GM19372 (cell line): ENCODE measurements at regions not wholly inside any gene's neighbourhood (a gene's known extent, or its start where the extent isn't known, plus 50 kb on each side); places are given as distances from the start of the nearest gene placed in this dataset.

Source experiments
- ATAC-seq: cut with Tn5 transposase; IDR thresholded peaks from one replicate; pipeline ENCODE4 v1.9.1; 2021; ENCODE audit warnings: mild to moderate bottlenecking, low read depth, moderate library complexity; ENCODE audit not compliant: unreplicated experiment

DNA sequence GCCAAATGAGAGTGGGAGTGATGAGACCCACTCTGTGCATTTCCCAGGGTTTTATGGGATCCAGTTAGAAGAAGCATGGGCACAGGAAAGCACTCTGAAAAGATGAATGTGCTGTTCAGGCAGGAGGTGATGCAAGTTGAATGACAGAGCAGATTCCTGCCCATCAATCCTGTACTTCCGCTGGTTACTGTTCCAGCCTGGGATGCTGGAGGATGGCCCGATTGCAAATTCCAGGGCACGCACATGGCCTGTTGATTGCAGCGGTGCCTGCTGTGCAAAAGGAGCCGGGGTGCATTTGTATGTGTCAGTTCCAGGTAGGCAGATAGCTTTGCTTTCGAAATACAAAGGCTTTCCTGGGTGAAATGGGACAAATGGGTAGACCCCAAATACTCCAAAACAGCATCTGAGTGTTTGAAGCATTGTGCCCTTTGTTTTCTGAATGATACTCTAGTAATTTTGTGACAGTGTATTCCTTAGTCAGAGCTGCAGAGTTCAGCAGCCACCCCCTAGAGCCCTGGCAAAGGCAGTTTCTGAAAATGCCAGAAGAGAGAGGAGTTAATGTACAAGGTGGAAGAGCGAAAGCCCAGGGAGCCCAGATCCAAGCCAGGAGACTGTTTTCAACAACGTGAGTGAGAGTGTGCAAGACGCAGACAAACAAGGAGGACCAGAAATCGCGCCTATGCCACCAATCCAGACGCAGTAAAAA, 454.2 kb upstream of the CLINT1 start:
- no peak for ATAC-seq

DNA sequence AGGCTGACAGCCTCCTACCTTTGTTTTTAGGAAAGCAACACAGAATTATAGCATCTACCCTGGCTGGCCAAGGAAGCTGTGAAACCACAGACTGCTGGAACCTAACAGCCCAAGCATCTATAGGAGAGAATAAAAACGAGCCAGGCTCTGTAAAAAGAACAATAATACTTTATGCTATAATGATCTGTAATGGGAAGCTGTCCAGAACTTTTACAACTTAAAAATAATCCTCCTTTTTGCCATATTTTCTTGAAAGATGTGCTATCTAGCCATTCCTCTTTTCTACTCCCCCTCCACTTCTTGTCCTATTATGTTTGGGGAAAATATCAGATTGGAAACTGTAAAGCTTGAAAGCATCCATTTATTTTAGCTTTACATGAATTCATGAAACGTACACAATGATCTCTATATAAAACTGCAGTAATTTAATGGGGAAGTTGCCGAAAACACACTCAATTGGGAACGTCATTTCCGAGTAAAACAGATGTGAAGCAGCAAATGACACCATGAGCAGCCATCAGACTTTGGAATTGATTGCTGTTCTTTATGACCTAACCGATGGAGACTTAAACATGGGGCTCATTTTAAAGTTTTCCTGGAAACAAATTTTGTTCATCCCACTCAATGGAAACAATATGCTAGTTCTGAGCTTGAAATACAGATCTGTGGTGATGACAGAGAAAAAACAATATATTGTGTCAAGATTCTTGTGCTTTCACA, 450.3 kb upstream of the CLINT1 start:
- ATAC-seq: no peak

- ATAC-seq: no peak
Measured at GRCh38 chr5:158308429-158309025, 449.6 kb upstream of the CLINT1 start.

GRCh38 chr5:158305861-158306260, 446.9 kb upstream of the CLINT1 start:
- ATAC-seq: no peak

GRCh38 chr5:158304607-158305006, 445.7 kb upstream of the CLINT1 start:
- no peak for ATAC-seq

DNA sequence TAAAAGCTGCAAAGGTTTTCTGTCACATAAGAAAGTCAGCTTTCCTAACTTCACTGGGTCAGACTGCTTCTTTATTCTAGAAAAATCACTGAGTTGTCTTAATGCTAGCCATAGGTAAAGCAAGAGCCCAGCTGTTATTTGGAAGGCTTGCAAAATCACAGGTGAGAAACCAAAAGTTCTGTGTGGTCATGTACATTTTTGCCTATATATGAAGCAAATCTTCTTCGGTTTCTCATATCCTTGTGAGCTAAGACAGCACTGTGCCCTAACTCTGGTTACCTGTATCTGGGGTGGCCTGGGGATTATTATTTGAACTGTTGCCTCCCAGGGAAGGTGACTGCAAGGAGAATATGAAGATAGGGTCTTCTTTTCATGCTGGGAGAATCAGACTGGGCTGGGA, 444.9 kb upstream of the CLINT1 start:
- no peak for ATAC-seq

DNA sequence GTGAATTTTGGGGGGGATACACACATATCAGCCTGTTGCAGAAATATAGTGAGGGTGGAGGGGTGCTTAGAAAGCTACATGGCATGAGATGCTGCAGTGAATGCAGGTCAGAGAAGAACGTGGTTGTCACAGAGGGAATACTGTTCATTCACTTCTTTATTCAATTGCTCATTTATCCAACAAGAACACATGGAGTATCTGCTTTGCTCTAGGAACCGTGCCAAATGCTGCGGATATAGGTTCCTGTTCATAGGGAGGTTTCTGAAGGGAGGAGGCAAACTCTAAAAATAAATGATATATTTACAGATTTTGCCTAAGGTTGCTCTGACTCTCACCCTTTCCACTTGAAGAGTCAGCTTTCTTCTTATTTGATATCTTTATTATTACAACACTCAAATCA, 444.3 kb upstream of the CLINT1 start:
- no peak for ATAC-seq

DNA sequence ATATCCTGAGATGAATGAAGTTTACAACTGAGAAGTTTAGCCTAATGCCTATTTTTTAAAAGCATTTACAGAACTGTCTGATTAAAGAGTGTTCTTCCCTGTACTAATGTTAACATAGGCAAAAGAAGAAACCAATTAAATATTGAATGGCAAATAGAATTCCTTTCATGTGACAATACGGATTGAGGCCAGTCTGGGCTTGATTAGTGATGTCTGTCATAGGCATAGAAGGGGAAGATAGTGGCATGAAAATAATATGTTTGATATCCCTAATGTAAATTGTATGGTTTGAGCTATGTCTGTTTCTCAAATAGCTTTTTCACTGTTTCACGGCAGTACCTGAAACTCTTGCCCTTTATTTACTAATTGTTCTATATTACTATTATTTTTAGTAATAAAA, 443.1 kb upstream of the CLINT1 start:
- no peak for ATAC-seq

GRCh38 chr5:158301186-158301585, 442.2 kb upstream of the CLINT1 start:
- no peak for ATAC-seq

DNA sequence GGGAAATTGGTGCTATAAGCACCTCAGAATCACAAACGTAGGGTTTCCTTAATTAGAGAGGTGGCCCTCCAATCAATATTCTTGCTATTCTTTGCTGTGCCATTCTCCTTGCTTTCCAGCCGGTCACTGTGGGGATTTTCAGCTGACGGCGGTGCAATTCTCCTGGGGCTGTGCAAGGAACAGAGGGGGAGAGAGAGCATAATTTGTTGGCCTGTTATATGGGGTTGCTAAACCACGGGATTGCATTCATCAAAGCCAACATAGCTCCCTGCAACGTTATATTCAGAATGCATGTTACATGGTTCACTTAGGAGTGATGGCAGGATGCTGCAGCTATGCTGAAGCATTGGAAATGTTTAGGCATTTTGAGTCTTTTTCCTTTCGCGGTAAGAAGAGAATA, 441.3 kb upstream of the CLINT1 start:
- no peak for ATAC-seq

GRCh38 chr5:158297002-158297527, 438.1 kb upstream of the CLINT1 start:
- no peak for ATAC-seq

GRCh38 chr5:158294701-158295100, 435.8 kb upstream of the CLINT1 start:
- ATAC-seq: no peak

GRCh38 chr5:158292981-158293380, 434.0 kb upstream of the CLINT1 start:
- ATAC-seq: no peak

- no peak for ATAC-seq
Measured at GRCh38 chr5:158289967-158290366, 431.0 kb upstream of the CLINT1 start.

DNA sequence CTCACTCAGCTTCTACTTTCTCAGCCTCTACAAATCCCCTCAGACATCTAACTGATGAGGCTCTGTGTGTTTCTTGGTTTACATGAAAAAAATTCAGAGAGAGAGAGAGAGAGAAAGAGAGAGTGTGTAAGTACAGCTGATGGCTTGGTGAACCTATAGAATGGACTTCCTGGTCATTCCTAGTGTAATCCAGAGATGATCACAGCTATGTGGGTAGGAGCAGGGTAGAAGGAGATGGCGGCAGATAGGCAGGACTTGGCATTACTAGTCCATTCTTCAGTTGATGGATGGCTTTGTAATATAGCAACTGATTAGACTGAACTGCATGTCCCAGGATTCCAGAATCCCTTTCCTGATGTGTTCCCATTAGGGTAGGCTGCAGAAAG, 429.3 kb upstream of the CLINT1 start:
- no peak for ATAC-seq

DNA sequence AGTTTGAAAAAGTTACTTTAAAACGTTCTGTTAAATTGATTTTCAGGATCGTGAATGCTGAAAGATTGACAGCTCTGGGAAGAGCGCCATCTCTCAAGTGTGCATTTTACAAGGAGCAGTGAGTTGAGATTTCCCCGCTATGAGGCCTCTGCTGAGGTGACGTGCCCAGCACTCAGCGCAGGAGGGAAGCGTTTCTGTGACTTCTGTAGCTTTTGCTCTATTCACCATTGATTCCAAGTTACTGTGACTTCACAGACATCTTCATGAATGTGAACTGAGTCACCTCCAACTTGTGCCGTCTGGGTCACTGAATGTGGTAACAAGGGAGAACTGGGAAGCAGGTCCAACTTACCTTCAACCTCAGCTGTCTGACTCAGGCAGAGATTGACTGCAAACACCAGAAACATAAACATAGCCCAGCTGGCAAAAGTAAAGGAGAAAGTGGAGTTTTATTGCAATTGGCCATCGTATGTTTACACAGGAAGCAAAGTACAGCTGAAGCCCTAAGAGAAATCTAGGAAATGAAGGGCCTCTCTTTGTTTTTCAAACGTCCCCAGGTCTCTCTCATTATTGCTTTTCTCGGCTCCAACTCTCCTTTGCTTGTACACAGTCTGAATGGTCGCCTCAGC, 428.8 kb upstream of the CLINT1 start:
- ATAC-seq: no peak

DNA sequence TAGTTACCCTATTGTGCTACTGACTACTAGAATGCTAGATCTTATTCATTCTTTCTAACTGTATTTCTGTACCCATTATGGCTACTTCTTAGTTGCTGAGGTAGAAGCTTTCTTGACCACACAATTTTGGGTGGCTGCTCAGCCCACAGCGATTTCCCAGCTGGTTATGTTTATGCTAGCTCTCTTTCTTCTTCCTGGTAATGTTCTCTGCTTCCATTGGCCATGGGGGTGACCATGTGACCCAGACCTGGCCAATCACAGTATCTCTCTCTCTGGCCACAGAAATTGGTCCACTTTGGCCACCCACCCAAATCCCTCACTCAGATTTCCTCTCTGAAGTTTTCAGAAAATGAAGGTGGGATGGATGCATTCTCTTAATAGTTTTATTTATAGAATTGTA, 427.9 kb upstream of the CLINT1 start:
- no peak for ATAC-seq

DNA sequence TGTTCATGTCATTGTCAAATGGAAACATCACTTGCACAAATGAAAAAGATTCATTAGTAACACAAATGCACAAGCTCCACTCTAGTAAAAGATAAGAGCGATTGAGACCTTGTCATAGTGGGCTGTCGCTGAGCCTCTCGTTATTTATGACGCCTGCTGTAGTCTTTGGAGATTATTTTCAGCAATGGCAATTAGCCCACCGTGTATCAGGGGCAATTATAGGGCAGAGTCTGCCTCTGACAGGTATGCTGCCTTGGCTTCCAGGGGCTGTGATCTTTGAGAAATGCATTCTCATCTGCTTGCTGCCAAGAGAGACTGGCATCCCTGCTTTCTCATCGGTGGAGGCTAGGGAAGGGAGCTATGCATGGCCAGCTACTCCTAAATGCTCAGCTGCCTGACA, 426.8 kb upstream of the CLINT1 start:
- ATAC-seq: no peak

DNA sequence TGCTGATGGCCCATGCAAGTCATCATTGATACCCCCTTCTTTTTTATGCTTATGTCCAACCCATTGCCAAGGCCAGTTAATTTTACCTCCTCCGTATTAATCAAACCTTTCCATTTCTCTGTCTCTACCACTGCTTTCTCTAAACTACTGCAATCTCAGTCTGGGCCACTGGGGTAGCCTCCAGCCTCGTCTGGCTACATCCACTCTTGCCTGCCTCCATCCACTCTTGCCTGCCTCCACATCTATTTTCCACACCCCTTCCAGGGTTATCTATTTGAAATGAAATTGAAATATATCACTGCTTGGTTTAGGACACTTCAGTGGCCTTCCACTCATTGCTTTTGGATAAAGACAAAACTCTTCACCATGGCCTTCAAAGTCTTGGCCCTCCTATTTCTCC, 425.3 kb upstream of the CLINT1 start:
- ATAC-seq: no peak

DNA sequence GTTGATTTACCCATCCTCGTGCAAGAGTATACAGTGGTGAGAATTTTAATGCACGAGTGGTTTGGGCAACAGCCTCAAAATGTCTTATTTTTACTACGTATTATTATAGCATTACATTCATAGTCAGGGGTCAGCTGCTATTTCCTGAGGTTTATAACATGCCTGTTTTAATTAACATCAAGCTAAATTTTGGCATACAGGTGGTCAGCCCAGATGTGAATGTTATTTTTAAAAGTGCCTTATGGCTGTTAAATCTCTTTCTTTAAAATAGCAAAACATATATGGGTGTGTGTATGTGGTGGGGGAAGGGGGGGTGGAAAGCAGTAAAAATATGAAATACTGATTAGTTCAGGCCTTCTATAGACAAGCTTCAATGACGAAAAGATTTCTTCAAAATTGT, 424.5 kb upstream of the CLINT1 start:
- ATAC-seq: no peak

GRCh38 chr5:158278216-158278925, 419.4 kb upstream of the CLINT1 start:
- ATAC-seq: no peak
